ENCODE measurements at regions not wholly inside any gene's neighbourhood (a gene's known extent, or its start where the extent isn't known, plus 50 kb on each side); places are given as distances from the start of the nearest gene placed in this dataset.
A peak's percentile ranks its signal among the peaks of the same experiment; 100 is the strongest.
"Not testable (repeated sequence)": the region's sequence is repeated elsewhere in the genome, so short reads cannot be mapped to it uniquely, and the experiment has no call there.

DNA sequence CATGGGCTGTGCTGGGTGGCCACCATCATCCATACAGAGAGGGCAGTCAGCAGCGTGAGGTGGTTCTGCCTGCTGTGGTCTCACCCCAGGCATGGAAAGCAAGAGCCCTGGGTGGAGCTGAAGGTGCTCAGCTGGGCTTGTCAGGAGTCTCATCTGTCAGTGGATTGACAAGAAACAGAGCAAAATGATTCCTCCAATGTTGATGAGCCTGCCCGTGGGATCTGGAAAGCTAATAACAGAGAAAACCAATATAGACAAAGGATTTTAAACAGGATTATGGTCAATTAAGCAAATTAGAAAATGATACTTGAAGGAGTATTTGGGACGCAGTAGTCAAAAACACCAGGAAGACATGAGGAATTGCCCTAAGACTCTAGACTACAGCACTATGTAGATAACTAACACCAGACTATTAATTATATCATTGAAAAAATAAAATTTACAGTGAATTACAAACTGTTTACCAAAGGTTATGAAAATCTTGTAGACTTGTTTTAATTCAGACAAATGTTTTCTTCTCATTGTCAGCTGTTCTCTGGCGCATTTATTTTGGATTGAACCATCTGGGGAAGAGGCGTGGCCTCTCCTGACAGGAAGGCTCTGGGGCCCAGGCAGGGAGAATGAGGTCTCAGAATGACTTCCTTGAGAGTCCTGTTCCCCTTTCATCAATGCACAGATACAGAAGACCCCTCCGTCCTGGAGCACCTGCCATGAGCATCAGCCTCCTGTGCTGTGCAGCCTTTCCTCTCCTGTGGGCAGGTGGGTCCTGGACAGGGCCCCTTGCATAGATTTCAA lies 211.2 kb upstream of the PRSS58 start:
- intact Hi-C loops (cut with DNase I): no loop called here
- DNase-seq: no peak

DNA sequence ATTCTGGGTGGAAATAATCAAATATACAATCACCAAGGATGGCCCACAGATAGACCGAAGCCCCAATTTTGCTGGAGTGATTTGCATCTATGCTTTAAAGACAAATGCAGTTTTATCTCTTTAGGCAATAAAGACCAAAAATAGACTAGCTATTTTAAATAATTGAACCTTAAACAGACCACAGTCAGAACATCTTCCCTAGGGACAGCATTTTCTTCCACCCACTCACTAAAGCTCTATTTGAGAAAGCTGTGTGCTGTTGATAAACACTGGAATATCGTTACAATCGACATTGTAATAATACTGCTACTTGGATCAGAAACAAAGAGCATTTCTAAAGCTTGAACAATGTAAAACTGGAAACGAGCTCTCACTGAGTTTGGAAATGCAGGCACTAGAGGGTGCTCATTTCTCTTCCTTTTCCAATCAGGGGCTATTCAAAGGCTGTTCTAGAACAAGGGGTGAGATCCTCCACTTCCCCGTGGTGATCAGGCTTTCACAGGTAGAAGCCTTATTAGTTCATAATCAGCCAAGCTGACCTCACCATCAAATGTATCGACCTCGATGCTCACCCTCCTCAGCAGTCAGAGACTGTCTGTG lies 209.3 kb upstream of the PRSS58 start:
- DNase-seq: peak in 3 of 42 donors; percentile 7 to 50 (median 11)
- intact Hi-C loops (cut with DNase I): not testable (repeated sequence)

DNA sequence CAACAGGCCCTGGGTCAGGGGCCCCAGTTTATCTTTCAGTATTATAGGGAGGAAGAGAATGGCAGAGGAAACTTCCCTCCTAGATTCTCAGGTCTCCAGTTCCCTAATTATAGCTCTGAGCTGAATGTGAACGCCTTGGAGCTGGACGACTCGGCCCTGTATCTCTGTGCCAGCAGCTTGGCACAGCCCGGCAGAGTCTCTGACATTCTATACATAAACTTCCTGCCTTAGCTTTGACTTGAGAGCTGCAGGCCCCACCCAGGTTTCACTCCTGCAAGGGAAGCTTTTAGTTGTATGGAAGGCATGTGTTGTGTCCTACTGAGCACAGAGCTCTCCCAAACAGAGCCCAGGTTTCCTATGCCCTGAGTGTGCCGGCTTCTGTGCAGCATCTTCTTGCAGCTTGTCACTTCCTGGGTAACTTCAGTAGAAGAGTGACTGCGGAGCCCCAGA lies 205.6 kb upstream of the PRSS58 start:
- intact Hi-C loops (cut with DNase I): no loop called here
- DNase-seq: no peak

DNA sequence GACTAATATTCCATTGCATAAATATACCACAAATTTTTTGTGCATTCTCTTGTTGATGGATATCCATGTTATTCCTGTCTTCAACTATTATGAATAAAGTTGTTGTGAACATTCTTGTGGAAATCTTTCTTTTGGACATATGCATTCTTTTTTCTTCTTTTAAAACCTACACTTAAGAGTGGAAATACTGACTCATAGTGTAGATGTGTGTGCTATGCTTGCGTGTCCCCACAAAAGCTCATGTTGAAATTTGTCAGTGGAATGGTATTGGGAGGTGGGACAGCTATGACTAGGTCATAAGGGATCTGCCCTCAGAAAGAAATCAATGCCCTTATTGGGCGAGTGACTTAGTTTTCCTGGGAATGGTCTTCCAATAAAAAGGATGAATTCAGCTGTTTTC lies 203.6 kb upstream of the PRSS58 start:
- no peak for DNase-seq
- intact Hi-C loops (cut with DNase I): no loop called here

DNA sequence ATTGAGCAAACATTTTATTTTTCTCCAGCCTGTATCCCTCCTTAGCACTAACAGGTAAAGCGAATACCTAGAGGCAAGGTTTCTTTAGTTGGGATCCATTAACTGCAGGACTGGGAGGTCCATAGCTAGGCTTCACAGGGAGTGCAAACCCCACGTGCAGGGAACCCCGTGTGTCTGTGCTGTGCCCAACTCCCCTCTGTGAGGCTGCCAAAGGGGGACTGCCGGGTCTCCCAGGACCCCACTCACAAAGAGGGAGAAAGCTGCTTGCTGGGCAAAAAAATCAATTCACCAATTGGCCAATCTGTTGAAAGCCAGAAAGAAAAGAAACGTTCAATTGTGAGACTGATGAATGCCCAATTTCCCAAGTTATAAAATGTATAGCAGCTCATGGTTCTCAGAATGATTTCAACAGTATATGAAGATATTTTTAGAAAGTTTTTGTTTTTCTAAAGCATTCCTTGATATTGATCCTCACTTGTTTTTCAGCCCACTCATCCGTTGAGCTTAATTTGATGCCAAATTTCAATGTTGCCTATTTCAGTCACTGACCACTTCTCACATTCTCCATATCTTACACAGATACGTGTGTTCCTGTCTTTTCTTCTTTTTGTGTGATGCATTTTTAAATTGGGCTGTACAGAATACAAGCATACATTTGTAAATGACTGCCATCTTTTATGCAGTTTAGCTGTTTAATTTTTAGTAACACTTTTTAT lies 202.7 kb upstream of the PRSS58 start:
- DNase-seq: no peak
- intact Hi-C loops (cut with DNase I): no loop called here

GRCh38 chr7:142459551-142459963 lies 201.7 kb upstream of the PRSS58 start:
- DNase-seq: peak in 27 of 42 donors; percentile 17 to 72 (median 37)

GRCh38 chr7:142457146-142457703 lies 199.4 kb upstream of the PRSS58 start:
- DNase-seq: no peak
- intact Hi-C loops (cut with DNase I): no loop called here

More at GRCh38 chr7:142459551-142459963, 201.7 kb upstream of the PRSS58 start:
- intact Hi-C loops (cut with DNase I): no loop called here

DNA sequence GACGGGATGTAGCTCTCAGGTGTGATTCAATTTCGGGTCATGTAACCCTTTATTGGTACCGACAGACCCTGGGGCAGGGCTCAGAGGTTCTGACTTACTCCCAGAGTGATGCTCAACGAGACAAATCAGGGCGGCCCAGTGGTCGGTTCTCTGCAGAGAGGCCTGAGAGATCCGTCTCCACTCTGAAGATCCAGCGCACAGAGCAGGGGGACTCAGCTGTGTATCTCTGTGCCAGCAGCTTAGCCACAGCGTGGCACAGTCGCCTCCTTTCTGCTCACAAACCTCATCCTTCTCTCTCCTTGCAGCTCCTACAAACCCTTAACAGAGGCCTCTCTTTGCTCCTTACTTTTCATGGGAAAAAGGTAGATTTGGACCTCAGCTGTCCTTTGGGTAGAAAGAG lies 197.5 kb upstream of the PRSS58 start:
- intact Hi-C loops (cut with DNase I): no loop called here
- no peak for DNase-seq

- DNase-seq: no peak
- intact Hi-C loops (cut with DNase I): no loop called here
Measured at GRCh38 chr7:142454862-142455261, 197.0 kb upstream of the PRSS58 start.

DNA sequence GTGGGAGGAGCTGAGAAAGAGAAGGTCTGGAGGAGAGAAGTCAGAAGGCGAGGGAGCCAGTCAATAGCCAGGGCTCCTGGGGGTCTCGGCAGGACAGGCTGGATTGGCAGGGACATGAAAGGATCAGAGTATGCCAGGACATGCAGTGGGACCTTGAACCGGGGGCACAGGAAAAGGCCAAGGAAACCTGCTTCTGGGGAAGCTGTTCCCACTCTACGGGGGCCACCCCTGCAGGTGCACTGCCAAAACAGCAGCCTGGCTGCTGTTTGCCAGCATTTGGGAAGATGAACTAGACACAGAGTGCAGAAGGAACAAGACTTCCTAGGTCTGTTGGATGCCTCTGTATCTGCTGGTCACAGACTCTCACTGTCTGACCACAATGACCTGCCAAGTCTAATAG lies 194.9 kb upstream of the PRSS58 start:
- DNase-seq: no peak
- intact Hi-C loops (cut with DNase I): no loop called here

- intact Hi-C loops (cut with DNase I): no loop called here
- DNase-seq: no peak
Measured at GRCh38 chr7:142451817-142452216, 194.0 kb upstream of the PRSS58 start.

DNA sequence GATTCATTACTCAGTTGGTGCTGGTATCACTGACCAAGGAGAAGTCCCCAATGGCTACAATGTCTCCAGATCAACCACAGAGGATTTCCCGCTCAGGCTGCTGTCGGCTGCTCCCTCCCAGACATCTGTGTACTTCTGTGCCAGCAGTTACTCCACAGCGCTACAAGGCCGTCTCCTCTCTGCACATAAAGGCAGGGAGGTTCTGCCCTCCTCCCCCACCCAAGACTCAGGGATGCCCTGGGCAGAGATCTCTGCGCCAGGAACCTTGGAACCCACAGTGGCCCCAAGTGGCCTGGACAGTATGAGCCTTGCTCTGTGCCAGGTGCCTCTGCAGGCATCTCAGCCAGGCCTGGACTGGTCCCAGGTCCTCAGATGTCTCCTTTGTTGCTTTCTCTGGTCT lies 193.4 kb upstream of the PRSS58 start:
- DNase-seq: no peak
- intact Hi-C loops (cut with DNase I): no loop called here

DNA sequence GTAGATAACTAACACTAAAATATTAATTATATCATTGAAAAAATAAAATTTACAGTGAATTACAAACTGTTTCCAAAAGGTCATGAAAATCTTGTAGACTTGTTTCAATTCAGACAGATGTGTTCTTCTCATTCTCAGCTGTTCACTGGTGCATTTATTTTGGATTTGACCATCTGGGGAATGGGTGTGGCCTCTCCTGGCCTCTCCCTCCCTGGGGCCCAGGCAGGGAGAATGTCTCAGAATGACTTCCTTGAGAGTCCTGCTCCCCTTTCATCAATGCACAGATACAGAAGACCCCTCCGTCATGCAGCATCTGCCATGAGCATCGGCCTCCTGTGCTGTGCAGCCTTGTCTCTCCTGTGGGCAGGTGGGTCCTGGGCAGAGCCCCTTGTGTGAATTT lies 192.8 kb upstream of the PRSS58 start:
- no peak for DNase-seq
- intact Hi-C loops (cut with DNase I): no loop called here

GRCh38 chr7:142450206-142450605 lies 192.3 kb upstream of the PRSS58 start:
- intact Hi-C loops (cut with DNase I): no loop called here
- no peak for DNase-seq

DNA sequence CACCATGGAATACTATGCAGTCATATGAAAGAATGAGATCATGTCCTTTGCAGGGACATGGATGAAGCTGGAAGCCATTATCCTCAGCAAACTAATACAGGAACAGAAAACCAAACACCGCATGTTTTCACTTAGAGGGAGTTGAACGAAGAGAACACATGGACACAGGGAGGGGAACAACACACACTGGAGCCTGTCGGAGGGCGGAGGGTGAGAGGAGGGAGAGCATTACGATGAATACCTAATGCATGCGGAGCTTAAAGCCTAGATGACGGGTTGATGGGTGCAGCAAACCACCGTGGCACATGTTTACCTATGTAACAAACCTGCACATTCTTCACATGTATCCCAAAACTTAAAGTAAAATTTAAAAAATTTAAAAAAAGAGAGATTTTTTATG lies 191.0 kb upstream of the PRSS58 start:
- intact Hi-C loops (cut with DNase I): not testable (repeated sequence)
- DNase-seq: peak in 1 of 42 donors; percentile 16

GRCh38 chr7:142447762-142448161 lies 189.9 kb upstream of the PRSS58 start:
- intact Hi-C loops (cut with DNase I): no loop called here
- DNase-seq: no peak

- no peak for DNase-seq
- intact Hi-C loops (cut with DNase I): no loop called here
Measured at GRCh38 chr7:142445019-142445686, 187.3 kb upstream of the PRSS58 start.

DNA sequence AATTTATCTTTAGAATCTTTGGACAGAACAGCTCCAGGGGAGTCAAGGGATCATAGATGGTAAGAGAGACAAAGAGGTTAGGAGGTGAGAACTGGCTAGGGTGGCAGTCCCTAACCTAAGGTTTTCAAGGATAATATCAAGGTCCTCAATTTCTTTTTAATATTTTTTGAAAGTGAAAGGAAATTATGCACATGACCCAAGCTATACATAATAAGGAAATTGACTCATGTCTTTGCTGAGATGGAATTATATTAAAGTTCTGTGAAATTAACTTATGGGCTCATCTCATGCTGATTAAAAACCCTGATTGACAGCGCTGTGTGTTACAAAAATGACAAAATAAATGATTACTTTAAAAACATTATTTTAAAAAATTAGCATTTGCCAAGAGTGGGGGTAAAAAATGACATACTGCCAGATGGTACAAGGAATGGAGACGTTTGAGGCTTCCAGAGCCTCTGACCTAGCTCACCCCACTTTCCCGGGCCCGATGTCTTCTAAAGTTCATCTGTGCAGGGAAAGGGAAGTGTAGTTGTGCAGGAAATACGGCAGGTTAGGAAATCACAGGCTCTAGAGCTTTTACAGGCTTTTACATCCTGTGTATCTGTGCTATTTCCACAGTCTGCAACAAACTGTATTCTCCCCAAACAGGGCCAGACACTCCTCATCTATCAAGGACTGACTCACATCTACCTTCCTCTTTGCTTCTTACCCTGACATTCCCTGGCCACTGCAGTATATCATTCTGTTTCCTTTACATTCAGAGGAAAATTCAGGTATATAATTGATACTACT lies 185.6 kb upstream of the PRSS58 start:
- peak in 1 of 42 donors; percentile 2 for DNase-seq
- intact Hi-C loops (cut with DNase I): no loop called here

GRCh38 chr7:142442396-142442795 lies 184.5 kb upstream of the PRSS58 start:
- intact Hi-C loops (cut with DNase I): no loop called here
- DNase-seq: peak in 1 of 42 donors; percentile 22
